ENCODE measurements at regions not wholly inside any gene's neighbourhood (a gene's known extent, or its start where the extent isn't known, plus 50 kb on each side); places are given as distances from the start of the nearest gene placed in this dataset.
"Not testable (repeated sequence)": the region's sequence is repeated elsewhere in the genome, so short reads cannot be mapped to it uniquely, and the experiment has no call there.

DNA sequence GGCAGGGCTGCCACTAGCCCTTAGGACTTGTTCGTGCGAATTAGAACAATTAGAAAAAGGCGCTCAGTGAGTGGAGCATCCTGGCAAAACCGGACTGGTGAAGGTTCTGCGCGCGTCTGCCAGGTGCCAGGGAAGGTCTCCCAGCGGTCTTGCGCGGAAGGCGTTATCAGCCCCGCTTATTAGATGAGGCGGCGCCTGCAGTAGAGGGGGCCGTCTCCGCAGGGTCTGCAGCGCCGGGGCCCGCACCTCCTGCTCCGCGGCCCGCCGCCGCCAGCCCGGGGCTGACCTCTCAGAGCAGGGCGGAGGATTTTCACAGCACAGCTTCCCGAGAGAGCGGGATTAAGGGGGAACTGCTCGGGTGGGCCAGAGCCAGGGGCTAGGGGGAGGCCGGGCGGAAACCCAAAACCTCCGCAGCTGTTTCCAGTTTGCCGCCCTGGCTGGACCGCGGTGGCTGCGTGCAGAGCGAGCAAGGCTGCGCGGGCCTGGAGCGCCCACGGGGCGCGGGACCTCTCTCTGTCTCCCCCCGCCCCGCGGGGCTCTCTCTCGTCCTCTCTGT, 155.2 kb downstream of the FOXD2 start:
- H3K4me2 ChIP-seq (ENCODE audit: low read length): no peak overlapping the region
- no peaks in the 10 kb centered on the region for H3K9me3 ChIP-seq (replicated peaks; ENCODE audit: low read length)
- no peak overlapping the region for H3K4me3 ChIP-seq (ENCODE audit: low read length)
- H3K9ac ChIP-seq (ENCODE audit: low read depth, low read length): no peak overlapping the region
- H3K36me3 ChIP-seq (ENCODE audit: insufficient read depth, low read length): no peaks in the 10 kb centered on the region
- no peaks in the 10 kb centered on the region for H3K4me1 ChIP-seq (ENCODE audit: control insufficient read depth, insufficient read depth, low read length)
- H3K27me3 ChIP-seq (ENCODE audit: control insufficient read depth, insufficient read depth, low read length): peaks cover 21% of the 10 kb centered on the region

GRCh38 chr1:47593598-47594285, 155.9 kb downstream of the FOXD2 start:
- Histone ChIP-seq H3K27me3 (ENCODE audit: control insufficient read depth, insufficient read depth, low read length) (peaks cover 21% of the 10 kb centered on the region), H3K9ac (ENCODE audit: low read depth, low read length) (no peak overlapping the region), H3K4me2 (ENCODE audit: low read length) (no peak overlapping the region)

DNA sequence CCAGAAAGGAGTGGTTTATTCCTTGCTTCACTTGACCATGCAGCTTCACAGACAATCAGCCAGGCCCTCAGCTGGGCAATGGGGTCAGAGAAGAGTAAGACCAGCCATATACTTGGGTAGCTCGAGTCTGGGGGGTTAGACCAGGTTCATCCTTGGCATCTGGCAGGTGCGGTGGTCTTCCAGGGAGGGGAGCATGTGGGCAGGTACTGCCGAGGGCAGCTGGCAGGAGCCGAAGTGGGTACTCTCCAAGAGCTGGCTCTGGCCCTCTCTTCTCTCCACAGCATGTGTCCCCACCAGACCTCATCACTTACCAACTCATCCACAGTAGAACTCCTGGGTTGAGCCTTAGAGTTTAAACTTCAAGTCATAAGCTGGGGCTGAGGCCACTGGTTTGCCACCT, 156.8 kb downstream of the FOXD2 start:
- Histone ChIP-seq H3K36me3 (ENCODE audit: insufficient read depth, low read length) (no peaks in the 10 kb centered on the region), H3K4me2 (ENCODE audit: low read length) (no peak overlapping the region), H3K4me3 (ENCODE audit: low read length) (no peak overlapping the region), H3K9me3 (replicated peaks; ENCODE audit: low read length) (no peaks in the 10 kb centered on the region), H3K9ac (ENCODE audit: low read depth, low read length) (no peak overlapping the region), H3K4me1 (ENCODE audit: control insufficient read depth, insufficient read depth, low read length) (no peaks in the 10 kb centered on the region), H3K27me3 (ENCODE audit: control insufficient read depth, insufficient read depth, low read length) (peaks cover 21% of the 10 kb centered on the region)

More at GRCh38 chr1:47593598-47594285, 155.9 kb downstream of the FOXD2 start:
- Histone ChIP-seq H3K9me3 (replicated peaks; ENCODE audit: low read length) (no peaks in the 10 kb centered on the region), H3K36me3 (ENCODE audit: insufficient read depth, low read length) (no peaks in the 10 kb centered on the region), H3K4me3 (ENCODE audit: low read length) (no peak overlapping the region), H3K4me1 (ENCODE audit: control insufficient read depth, insufficient read depth, low read length) (no peaks in the 10 kb centered on the region)

- Histone ChIP-seq H3K4me1 (ENCODE audit: control insufficient read depth, insufficient read depth, low read length) (no peaks in the 10 kb centered on the region), H3K4me3 (ENCODE audit: low read length) (no peak overlapping the region), H3K36me3 (ENCODE audit: insufficient read depth, low read length) (no peaks in the 10 kb centered on the region), H3K9ac (ENCODE audit: low read depth, low read length) (no peak overlapping the region), H3K4me2 (ENCODE audit: low read length) (no peak overlapping the region), H3K9me3 (replicated peaks; ENCODE audit: low read length) (no peaks in the 10 kb centered on the region), H3K27me3 (ENCODE audit: control insufficient read depth, insufficient read depth, low read length) (peaks cover 15% of the 10 kb centered on the region)
Observed at GRCh38 chr1:47596328-47596727, 158.5 kb downstream of the FOXD2 start.

GRCh38 chr1:47598357-47598756, 160.5 kb downstream of the FOXD2 start:
- Histone ChIP-seq H3K36me3 (ENCODE audit: insufficient read depth, low read length) (no peaks in the 10 kb centered on the region), H3K4me1 (ENCODE audit: control insufficient read depth, insufficient read depth, low read length) (no peaks in the 10 kb centered on the region), H3K27me3 (ENCODE audit: control insufficient read depth, insufficient read depth, low read length) (peaks cover under 1% of the 10 kb centered on the region), H3K9ac (ENCODE audit: low read depth, low read length) (no peak overlapping the region), H3K4me2 (ENCODE audit: low read length) (no peak overlapping the region), H3K4me3 (ENCODE audit: low read length) (no peak overlapping the region), H3K9me3 (replicated peaks; ENCODE audit: low read length) (no peaks in the 10 kb centered on the region)

GRCh38 chr1:47599777-47600176, 161.9 kb downstream of the FOXD2 start:
- H3K9me3 ChIP-seq (replicated peaks; ENCODE audit: low read length): no peaks in the 10 kb centered on the region
- no peak overlapping the region for H3K4me3 ChIP-seq (ENCODE audit: low read length)
- no peaks in the 10 kb centered on the region for H3K4me1 ChIP-seq (ENCODE audit: control insufficient read depth, insufficient read depth, low read length)

DNA sequence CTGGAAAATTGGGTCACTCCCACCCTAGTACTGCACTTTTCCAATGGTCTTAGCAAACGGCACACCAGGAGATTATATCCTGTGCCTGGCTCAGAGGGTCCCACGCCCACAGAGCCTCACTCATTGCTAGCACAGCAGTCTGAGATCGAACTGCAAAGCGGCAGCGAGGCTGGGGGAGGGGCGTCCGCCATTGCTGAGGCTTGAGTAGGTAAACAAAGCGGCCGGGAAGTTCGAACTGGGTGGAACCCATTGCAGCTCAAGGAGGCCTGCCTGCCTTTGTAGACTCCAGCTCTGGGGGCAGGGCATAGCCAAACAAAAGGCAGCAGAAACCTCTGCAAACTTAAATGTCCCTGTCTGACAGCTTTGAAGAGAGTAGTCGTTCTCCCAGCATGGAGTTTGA, 164.6 kb downstream of the FOXD2 start:
- H3K27me3 ChIP-seq (ENCODE audit: control insufficient read depth, insufficient read depth, low read length); H3K9me3 ChIP-seq (replicated peaks; ENCODE audit: low read length); H3K4me2 ChIP-seq (ENCODE audit: low read length); H3K4me3 ChIP-seq (ENCODE audit: low read length); H3K36me3 ChIP-seq (ENCODE audit: insufficient read depth, low read length); H3K4me1 ChIP-seq (ENCODE audit: control insufficient read depth, insufficient read depth, low read length); H3K9ac ChIP-seq (ENCODE audit: low read depth, low read length): not testable (repeated sequence)

More at GRCh38 chr1:47599777-47600176, 161.9 kb downstream of the FOXD2 start:
- H3K36me3 ChIP-seq (ENCODE audit: insufficient read depth, low read length): no peaks in the 10 kb centered on the region
- H3K4me2 ChIP-seq (ENCODE audit: low read length): no peak overlapping the region
- no peaks in the 10 kb centered on the region for H3K27me3 ChIP-seq (ENCODE audit: control insufficient read depth, insufficient read depth, low read length)
- no peak overlapping the region for H3K9ac ChIP-seq (ENCODE audit: low read depth, low read length)

GRCh38 chr1:47604869-47605268, 167.0 kb downstream of the FOXD2 start:
- H3K9ac ChIP-seq (ENCODE audit: low read depth, low read length); H3K4me3 ChIP-seq (ENCODE audit: low read length); H3K4me2 ChIP-seq (ENCODE audit: low read length); H3K9me3 ChIP-seq (replicated peaks; ENCODE audit: low read length); H3K4me1 ChIP-seq (ENCODE audit: control insufficient read depth, insufficient read depth, low read length); H3K27me3 ChIP-seq (ENCODE audit: control insufficient read depth, insufficient read depth, low read length); H3K36me3 ChIP-seq (ENCODE audit: insufficient read depth, low read length): not testable (repeated sequence)

DNA sequence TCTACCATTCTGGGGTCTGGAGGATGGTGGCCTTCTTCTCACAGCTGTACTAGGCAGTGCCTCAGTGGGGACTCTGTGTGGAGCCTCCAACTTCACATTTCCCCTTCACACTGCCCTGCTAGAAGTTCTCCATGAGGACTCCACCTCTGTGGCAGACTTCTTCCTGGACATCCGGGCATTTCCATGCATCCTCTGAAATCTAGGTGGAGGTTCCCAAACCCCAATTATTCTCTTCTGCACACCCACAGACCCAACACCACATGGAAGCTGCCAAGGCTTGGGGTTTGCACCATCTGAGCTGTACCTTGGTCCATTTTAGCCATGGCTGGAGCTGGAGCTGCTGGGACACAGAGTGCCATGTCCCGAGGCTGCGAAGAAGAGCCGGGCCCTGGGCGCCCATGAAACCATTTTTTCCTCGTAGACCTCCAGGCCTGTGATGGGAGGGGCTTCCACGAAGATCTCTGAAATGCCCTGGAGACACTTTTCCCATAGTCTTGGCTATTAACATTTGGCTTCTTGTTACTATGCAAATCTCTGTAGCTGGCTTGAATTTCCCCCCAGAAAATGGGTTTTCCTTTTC, 170.5 kb downstream of the FOXD2 start:
- Histone ChIP-seq H3K36me3 (ENCODE audit: insufficient read depth, low read length) (no peaks in the 10 kb centered on the region), H3K4me2 (ENCODE audit: low read length) (no peak overlapping the region), H3K27me3 (ENCODE audit: control insufficient read depth, insufficient read depth, low read length) (no peaks in the 10 kb centered on the region), H3K4me3 (ENCODE audit: low read length) (no peak overlapping the region), H3K9ac (ENCODE audit: low read depth, low read length) (no peak overlapping the region), H3K9me3 (replicated peaks; ENCODE audit: low read length) (no peaks in the 10 kb centered on the region), H3K4me1 (ENCODE audit: control insufficient read depth, insufficient read depth, low read length) (no peaks in the 10 kb centered on the region)

- H3K9ac ChIP-seq (ENCODE audit: low read depth, low read length): no peak overlapping the region
- no peaks in the 10 kb centered on the region for H3K4me1 ChIP-seq (ENCODE audit: control insufficient read depth, insufficient read depth, low read length)
- H3K4me3 ChIP-seq (ENCODE audit: low read length): no peak overlapping the region
- H3K27me3 ChIP-seq (ENCODE audit: control insufficient read depth, insufficient read depth, low read length): no peaks in the 10 kb centered on the region
- no peaks in the 10 kb centered on the region for H3K36me3 ChIP-seq (ENCODE audit: insufficient read depth, low read length)
- H3K4me2 ChIP-seq (ENCODE audit: low read length): no peak overlapping the region
- no peaks in the 10 kb centered on the region for H3K9me3 ChIP-seq (replicated peaks; ENCODE audit: low read length)
Observed at GRCh38 chr1:47611992-47612391, 174.1 kb downstream of the FOXD2 start.

- no peaks in the 10 kb centered on the region for H3K4me1 ChIP-seq (ENCODE audit: control insufficient read depth, insufficient read depth, low read length)
- no peak overlapping the region for H3K4me2 ChIP-seq (ENCODE audit: low read length)
- H3K9ac ChIP-seq (ENCODE audit: low read depth, low read length): no peak overlapping the region
- H3K27me3 ChIP-seq (ENCODE audit: control insufficient read depth, insufficient read depth, low read length): no peaks in the 10 kb centered on the region
- no peaks in the 10 kb centered on the region for H3K36me3 ChIP-seq (ENCODE audit: insufficient read depth, low read length)
- no peak overlapping the region for H3K4me3 ChIP-seq (ENCODE audit: low read length)
- H3K9me3 ChIP-seq (replicated peaks; ENCODE audit: low read length): no peaks in the 10 kb centered on the region
Observed at GRCh38 chr1:47612819-47613218, 175.0 kb downstream of the FOXD2 start.

GRCh38 chr1:47616036-47616435, 178.2 kb downstream of the FOXD2 start:
- H3K9me3 ChIP-seq (replicated peaks; ENCODE audit: low read length): no peaks in the 10 kb centered on the region
- H3K4me2 ChIP-seq (ENCODE audit: low read length): no peak overlapping the region
- no peak overlapping the region for H3K4me3 ChIP-seq (ENCODE audit: low read length)
- H3K36me3 ChIP-seq (ENCODE audit: insufficient read depth, low read length): no peaks in the 10 kb centered on the region
- H3K27me3 ChIP-seq (ENCODE audit: control insufficient read depth, insufficient read depth, low read length): no peaks in the 10 kb centered on the region
- H3K4me1 ChIP-seq (ENCODE audit: control insufficient read depth, insufficient read depth, low read length): no peaks in the 10 kb centered on the region
- H3K9ac ChIP-seq (ENCODE audit: low read depth, low read length): no peak overlapping the region

All from skeletal muscle satellite cell (primary cell).